ENCODE measurements at regions not wholly inside any gene's neighbourhood (a gene's known extent, or its start where the extent isn't known, plus 50 kb on each side); places are given as distances from the start of the nearest gene placed in this dataset.

DNA sequence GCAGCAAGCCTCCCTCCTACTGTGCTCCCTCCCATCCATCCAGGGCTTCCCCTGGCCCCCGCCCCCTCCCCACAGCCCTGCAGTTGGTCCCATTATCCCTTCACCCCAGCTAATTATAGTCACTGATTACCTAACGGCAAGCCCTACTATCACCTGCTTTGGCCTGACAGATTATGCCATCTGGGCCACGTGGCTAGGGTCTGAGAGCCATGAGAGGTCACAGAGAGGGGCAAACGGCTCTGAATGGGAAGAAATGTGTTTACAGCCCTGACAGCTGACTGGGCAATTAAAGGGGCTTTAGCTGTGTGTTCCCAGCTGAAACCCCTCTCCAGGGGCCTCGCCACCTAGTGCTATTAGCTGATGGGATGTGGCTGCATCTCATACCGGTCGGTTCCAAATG is 134.4 kb upstream of the CPEB2 start:
- peaks cover 51% of the 10 kb centered on the region for H3K27me3 Mint-ChIP-seq (ENCODE audit: unreplicated experiment)
- DNase-seq (ENCODE audit: extremely low spot score, unreplicated experiment) = no peak
- H3K27ac Mint-ChIP-seq (ENCODE audit: unreplicated experiment) = no peak overlapping the region
- H3K9me3 Mint-ChIP-seq (ENCODE audit: unreplicated experiment) = no peaks in the 10 kb centered on the region
- H3K4me1 Mint-ChIP-seq (ENCODE audit: unreplicated experiment) = no peaks in the 10 kb centered on the region
- TF ChIP-seq, protein P1, sequence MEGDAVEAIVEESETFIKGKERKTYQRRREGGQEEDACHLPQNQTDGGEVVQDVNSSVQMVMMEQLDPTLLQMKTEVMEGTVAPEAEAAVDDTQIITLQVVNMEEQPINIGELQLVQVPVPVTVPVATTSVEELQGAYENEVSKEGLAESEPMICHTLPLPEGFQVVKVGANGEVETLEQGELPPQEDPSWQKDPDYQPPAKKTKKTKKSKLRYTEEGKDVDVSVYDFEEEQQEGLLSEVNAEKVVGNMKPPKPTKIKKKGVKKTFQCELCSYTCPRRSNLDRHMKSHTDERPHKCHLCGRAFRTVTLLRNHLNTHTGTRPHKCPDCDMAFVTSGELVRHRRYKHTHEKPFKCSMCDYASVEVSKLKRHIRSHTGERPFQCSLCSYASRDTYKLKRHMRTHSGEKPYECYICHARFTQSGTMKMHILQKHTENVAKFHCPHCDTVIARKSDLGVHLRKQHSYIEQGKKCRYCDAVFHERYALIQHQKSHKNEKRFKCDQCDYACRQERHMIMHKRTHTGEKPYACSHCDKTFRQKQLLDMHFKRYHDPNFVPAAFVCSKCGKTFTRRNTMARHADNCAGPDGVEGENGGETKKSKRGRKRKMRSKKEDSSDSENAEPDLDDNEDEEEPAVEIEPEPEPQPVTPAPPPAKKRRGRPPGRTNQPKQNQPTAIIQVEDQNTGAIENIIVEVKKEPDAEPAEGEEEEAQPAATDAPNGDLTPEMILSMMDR (IDR thresholded peaks at IDR 0.05) = no peak
- no peaks in the 10 kb centered on the region for H3K36me3 Mint-ChIP-seq (ENCODE audit: unreplicated experiment)
- H3K4me3 Mint-ChIP-seq (ENCODE audit: unreplicated experiment) = no peak overlapping the region

DNA sequence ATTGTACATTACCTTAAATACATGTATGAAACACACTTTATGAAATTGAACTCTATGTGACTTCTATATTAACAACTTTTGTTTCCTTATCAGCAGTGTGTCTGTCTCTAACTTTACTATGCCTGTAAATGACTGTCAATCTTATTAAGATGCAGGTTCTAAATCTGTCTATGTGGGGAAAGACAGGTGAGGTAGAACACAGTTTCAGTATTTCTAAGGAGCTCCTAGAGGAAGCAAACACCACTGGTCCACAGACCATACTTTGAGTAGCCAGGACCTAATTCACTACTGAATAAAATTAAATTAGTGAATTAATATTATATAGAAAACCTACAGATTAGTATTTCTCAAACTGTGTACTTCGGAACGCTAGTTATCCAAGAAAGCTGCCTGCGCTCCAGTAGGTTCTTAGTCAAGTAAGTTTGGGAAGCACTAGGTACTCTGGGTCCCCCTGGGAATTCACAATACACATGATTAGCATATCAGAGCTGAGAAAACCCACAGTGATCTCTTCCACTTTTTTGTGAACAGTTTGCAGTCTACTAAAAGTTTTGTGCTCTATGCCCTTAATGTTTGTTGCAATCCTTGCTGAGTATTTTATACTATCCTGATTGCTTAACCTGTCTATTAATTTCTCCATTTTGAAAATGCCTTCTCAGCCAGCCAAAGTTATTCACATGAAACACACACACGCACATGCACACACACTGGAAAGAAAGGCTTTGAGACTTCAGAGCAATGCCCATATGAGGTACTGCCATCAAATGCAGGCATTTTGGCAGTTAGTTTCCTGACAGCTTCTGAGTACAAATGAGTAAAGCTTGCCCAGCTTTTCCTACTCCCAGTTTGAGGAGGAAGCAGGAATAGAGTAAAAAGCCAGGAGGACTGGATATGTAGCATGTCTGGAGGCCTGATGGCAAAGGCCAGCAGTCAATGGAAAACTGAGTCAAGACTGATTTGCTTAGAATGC is 133.6 kb upstream of the CPEB2 start:
- no peak for DNase-seq (ENCODE audit: extremely low spot score, unreplicated experiment)
- H3K27me3 Mint-ChIP-seq (ENCODE audit: unreplicated experiment) = peaks cover 51% of the 10 kb centered on the region
- H3K27ac Mint-ChIP-seq (ENCODE audit: unreplicated experiment) = no peak overlapping the region
- TF ChIP-seq, protein P1 (IDR thresholded peaks at IDR 0.05) = no peak
- no peaks in the 10 kb centered on the region for H3K9me3 Mint-ChIP-seq (ENCODE audit: unreplicated experiment)
- no peaks in the 10 kb centered on the region for H3K36me3 Mint-ChIP-seq (ENCODE audit: unreplicated experiment)
- no peak overlapping the region for H3K4me3 Mint-ChIP-seq (ENCODE audit: unreplicated experiment)
- H3K4me1 Mint-ChIP-seq (ENCODE audit: unreplicated experiment) = no peaks in the 10 kb centered on the region

DNA sequence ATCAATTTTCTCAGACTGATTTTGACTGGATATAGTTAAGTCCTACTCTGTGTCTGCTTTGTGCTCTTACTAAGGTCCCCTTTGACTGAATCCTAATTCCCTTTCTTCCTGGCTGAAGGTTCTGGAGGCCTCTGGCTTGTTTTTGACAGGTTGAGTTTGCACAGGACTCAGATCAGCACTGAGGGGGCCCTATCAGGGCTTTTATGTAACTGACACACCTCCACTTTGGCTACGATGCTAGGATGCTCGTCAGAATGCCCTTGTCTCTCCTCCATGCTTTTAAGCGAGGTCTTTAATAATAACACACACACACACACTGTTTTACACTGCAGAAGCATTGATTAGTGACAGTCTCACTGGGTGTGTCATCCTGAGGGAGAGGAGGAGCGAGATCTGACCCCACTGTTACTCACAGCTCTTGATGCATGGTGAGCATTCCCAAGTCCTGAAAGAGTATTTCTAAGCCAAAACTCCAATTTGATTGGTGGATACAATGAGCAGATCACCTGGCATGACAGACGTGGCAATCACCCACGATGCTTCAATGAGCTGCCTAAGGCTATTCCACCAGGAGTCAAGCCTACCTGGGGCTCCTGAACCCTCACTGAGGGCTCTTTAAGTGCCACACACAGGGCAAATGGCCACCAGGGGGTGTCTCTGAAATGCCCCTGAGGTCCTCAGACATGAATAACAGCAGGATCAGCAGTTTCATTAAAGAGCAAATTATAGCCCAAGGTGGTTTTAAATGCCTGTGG is 130.4 kb upstream of the CPEB2 start:
- no peak for DNase-seq (ENCODE audit: extremely low spot score, unreplicated experiment)
- TF ChIP-seq, protein P1 (IDR thresholded peaks at IDR 0.05) = no peak
- Mint-ChIP-seq H3K4me1 (ENCODE audit: unreplicated experiment) (no peaks in the 10 kb centered on the region), H3K27ac (ENCODE audit: unreplicated experiment) (no peak overlapping the region), H3K4me3 (ENCODE audit: unreplicated experiment) (no peak overlapping the region), H3K27me3 (ENCODE audit: unreplicated experiment) (peaks cover 37% of the 10 kb centered on the region), H3K36me3 (ENCODE audit: unreplicated experiment) (no peaks in the 10 kb centered on the region), H3K9me3 (ENCODE audit: unreplicated experiment) (no peaks in the 10 kb centered on the region)

DNA sequence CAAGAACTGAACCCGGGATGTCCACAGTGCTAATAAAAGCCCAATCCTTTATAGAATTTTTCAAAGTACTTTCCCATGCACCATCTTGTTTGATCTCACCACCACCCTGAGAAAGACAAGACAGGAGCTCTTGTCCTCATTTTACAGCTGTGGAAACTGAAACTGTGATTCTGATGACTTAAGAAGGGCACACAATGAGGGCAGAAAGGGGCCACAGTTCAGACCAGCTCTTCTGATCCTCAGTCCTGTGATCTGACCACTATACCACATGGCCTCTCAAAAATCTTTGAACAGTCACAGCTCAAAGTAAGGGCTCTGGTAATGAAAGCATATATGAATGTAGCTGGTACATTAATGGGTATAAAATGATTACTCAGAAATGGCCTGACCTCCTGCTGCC is 127.3 kb upstream of the CPEB2 start:
- Mint-ChIP-seq H3K4me1 (ENCODE audit: unreplicated experiment) (no peaks in the 10 kb centered on the region), H3K9me3 (ENCODE audit: unreplicated experiment) (no peaks in the 10 kb centered on the region), H3K27me3 (ENCODE audit: unreplicated experiment) (peaks cover 21% of the 10 kb centered on the region), H3K36me3 (ENCODE audit: unreplicated experiment) (no peaks in the 10 kb centered on the region), H3K27ac (ENCODE audit: unreplicated experiment) (no peak overlapping the region), H3K4me3 (ENCODE audit: unreplicated experiment) (no peak overlapping the region)
- no peak for DNase-seq (ENCODE audit: extremely low spot score, unreplicated experiment)
- TF ChIP-seq, protein P1 (IDR thresholded peaks at IDR 0.05) = no peak
